ENCODE measurements at regions not wholly inside any gene's neighbourhood (a gene's known extent, or its start where the extent isn't known, plus 50 kb on each side); places are given as distances from the start of the nearest gene placed in this dataset.

DNA sequence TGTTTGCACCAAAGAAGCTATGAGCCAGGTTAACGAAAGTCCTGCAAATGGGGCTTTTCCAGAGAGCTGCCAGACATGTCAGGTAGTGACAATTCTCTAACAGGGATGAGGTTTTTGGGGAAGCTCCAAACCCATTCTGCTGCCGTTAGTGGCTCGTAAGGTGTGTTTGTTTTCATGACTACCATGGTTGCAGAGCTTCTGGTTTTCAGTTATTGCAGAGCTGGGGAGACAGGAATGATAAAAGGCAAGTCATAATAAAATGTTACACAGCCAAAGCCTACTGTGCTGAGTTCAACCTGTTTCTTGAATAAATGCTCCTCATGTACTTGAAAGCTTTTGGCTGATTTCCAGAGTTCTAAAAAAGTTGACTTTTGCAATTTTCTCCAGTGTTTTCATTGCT is 209.2 kb upstream of the STK17B start:
- Mint-ChIP-seq H3K9me3 (no peaks in the 10 kb centered on the region), H3K4me3 (no peak overlapping the region), H3K27ac (no peak overlapping the region), H3K36me3 (ENCODE audit: insufficient read depth in 1 of 3, low read depth in 3 of 3) (no peaks in the 10 kb centered on the region), H3K27me3 (ENCODE audit: low read depth) (no peaks in the 10 kb centered on the region), H3K4me1 (no peaks in the 10 kb centered on the region)
- no peaks in the 10 kb centered on the region for H3K27me3 ChIP-seq (ENCODE audit: insufficient read depth, low read length)
- H2BK12ac ChIP-seq (ENCODE audit: insufficient read length, low read depth, low read length), result no peak overlapping the region
- H2AK5ac ChIP-seq (ENCODE audit: insufficient read length, low read length), result no peak overlapping the region
- H3K18ac ChIP-seq (ENCODE audit: insufficient read length, low read depth, low read length), result no peak overlapping the region
- no peaks in the 10 kb centered on the region for H3K9me3 ChIP-seq (ENCODE audit: control insufficient read depth, low read depth, low read length)
- H3K56ac ChIP-seq (ENCODE audit: insufficient read length, low read depth, low read length), result no peak overlapping the region
- no peak overlapping the region for H3K14ac ChIP-seq (ENCODE audit: insufficient read depth, low read length)
- no peak for DNase-seq
- no peak overlapping the region for H3K9ac ChIP-seq (ENCODE audit: extremely low read depth, insufficient read length, low read length)
- no peaks in the 10 kb centered on the region for H4K20me1 ChIP-seq (ENCODE audit: control insufficient read depth, insufficient read depth, insufficient read length)
- H2BK15ac ChIP-seq (ENCODE audit: low read depth, low read length), result no peak overlapping the region
- no peaks in the 10 kb centered on the region for H3K79me2 ChIP-seq (ENCODE audit: insufficient read depth, low read length)
- H3K79me1 ChIP-seq (ENCODE audit: insufficient read depth, low read depth, low read length, poor library complexity, severe bottlenecking), result no peaks in the 10 kb centered on the region
- no peak overlapping the region for H2BK5ac ChIP-seq (ENCODE audit: insufficient read length, low read length)
- H3K23ac ChIP-seq (ENCODE audit: insufficient read length, low read depth, low read length), result no peak overlapping the region
- no peak overlapping the region for H2AFZ ChIP-seq (ENCODE audit: low read length)
- no peak overlapping the region for H3K27ac ChIP-seq (ENCODE audit: insufficient read length, low read depth, low read length)
- H3K4ac ChIP-seq (ENCODE audit: low read depth, low read length), result no peak overlapping the region
- H4K8ac ChIP-seq (replicated peaks; ENCODE audit: insufficient read length, low read depth, low read length), result no peak overlapping the region
- H2BK20ac ChIP-seq (ENCODE audit: low read depth, low read length, poor library complexity, severe bottlenecking), result no peak overlapping the region
- TF ChIP-seq, protein P1, sequence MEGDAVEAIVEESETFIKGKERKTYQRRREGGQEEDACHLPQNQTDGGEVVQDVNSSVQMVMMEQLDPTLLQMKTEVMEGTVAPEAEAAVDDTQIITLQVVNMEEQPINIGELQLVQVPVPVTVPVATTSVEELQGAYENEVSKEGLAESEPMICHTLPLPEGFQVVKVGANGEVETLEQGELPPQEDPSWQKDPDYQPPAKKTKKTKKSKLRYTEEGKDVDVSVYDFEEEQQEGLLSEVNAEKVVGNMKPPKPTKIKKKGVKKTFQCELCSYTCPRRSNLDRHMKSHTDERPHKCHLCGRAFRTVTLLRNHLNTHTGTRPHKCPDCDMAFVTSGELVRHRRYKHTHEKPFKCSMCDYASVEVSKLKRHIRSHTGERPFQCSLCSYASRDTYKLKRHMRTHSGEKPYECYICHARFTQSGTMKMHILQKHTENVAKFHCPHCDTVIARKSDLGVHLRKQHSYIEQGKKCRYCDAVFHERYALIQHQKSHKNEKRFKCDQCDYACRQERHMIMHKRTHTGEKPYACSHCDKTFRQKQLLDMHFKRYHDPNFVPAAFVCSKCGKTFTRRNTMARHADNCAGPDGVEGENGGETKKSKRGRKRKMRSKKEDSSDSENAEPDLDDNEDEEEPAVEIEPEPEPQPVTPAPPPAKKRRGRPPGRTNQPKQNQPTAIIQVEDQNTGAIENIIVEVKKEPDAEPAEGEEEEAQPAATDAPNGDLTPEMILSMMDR (conservative IDR thresholded peaks at IDR 0.05), result no peak
- no peaks in the 10 kb centered on the region for H3K4me1 ChIP-seq (ENCODE audit: insufficient read depth, low read length)
- H4K91ac ChIP-seq (ENCODE audit: insufficient read length, low read depth, low read length), result no peak overlapping the region
- no peak overlapping the region for H3K4me2 ChIP-seq (ENCODE audit: insufficient read depth, insufficient read length, low read length)
- H4K5ac ChIP-seq (ENCODE audit: insufficient read length, low read depth, low read length), result no peak overlapping the region
- no peak overlapping the region for H2BK120ac ChIP-seq (ENCODE audit: low read depth, low read length, poor library complexity, severe bottlenecking)
- H3T11ph ChIP-seq (ENCODE audit: low read length), result no peak overlapping the region
- no CpG with 5 or more reads among the region's 3 CpGs for WGBS (ENCODE audit: extremely low coverage, insufficient read length, low lambda C conversion rate)
- no peaks in the 10 kb centered on the region for H3K23me2 ChIP-seq (ENCODE audit: insufficient read length, low read depth, low read length, poor library complexity, severe bottlenecking)

Data from H9 (cell line).